ENCODE measurements at regions not wholly inside any gene's neighbourhood (a gene's known extent, or its start where the extent isn't known, plus 50 kb on each side); places are given as distances from the start of the nearest gene placed in this dataset.

- TF ChIP-seq POLR2A (IDR thresholded peaks at IDR 0.05) = no peak
- TF ChIP-seq CTCF (IDR thresholded peaks at IDR 0.05 in 8 of 11, conservative IDR thresholded peaks at IDR 0.05 in 3 of 11) = no peak
- TF ChIP-seq POLR2AphosphoS5 (IDR thresholded peaks at IDR 0.05) = no peak
- Histone ChIP-seq H3K36me3 (no peaks in the 10 kb centered on the region), H3K9me3 (no peaks in the 10 kb centered on the region), H3K27me3 (replicated peaks in 1 of 7) (no peaks in the 10 kb centered on the region), H3K27ac (no peak overlapping the region), H3K4me1 (no peaks in the 10 kb centered on the region), H3K4me3 (no peak overlapping the region)
- intact Hi-C loops (cut with DNase I; ENCODE audit: low total_unique reads) = no loop called here
- DNase-seq = no peak
- WGBS, 5 donors = 67 to 83% (median 77%) methylated on average over 2 of the region's 2 CpGs
Measured at GRCh38 chr7:32256811-32257210, 186.6 kb upstream of the PDE1C start.

GRCh38 chr7:32256376-32256775, 186.2 kb upstream of the PDE1C start:
- Histone ChIP-seq H3K4me1 (no peaks in the 10 kb centered on the region), H3K27me3 (replicated peaks in 1 of 7) (peaks cover 0 to 3% (median 0%) of the 10 kb centered on the region in 7 donors), H3K27ac (no peak overlapping the region), H3K9me3 (no peaks in the 10 kb centered on the region), H3K4me3 (no peak overlapping the region), H3K36me3 (no peaks in the 10 kb centered on the region)
- 57 to 100% (median 79%) methylated on average over 1 to 2 of the region's 2 CpGs for WGBS, 5 donors
- DNase-seq = no peak
- TF ChIP-seq POLR2AphosphoS5 (IDR thresholded peaks at IDR 0.05) = no peak
- no peak for TF ChIP-seq CTCF (IDR thresholded peaks at IDR 0.05 in 8 of 11, conservative IDR thresholded peaks at IDR 0.05 in 3 of 11)
- no peak for TF ChIP-seq POLR2A (IDR thresholded peaks at IDR 0.05)
- intact Hi-C loops (cut with DNase I; ENCODE audit: low total_unique reads) = no loop called here

- H3K27ac ChIP-seq = no peak overlapping the region
- no peaks in the 10 kb centered on the region for H3K4me1 ChIP-seq
- peaks cover 0 to 14% (median 0%) of the 10 kb centered on the region in 7 donors for H3K27me3 ChIP-seq (replicated peaks in 1 of 7)
- 59 to 70% (median 63%) methylated on average over 6 of the region's 6 CpGs for WGBS, 5 donors
- H3K4me3 ChIP-seq = no peak overlapping the region
- TF ChIP-seq POLR2AphosphoS5 (IDR thresholded peaks at IDR 0.05) = no peak
- no peak for TF ChIP-seq POLR2A (IDR thresholded peaks at IDR 0.05)
- TF ChIP-seq CTCF (IDR thresholded peaks at IDR 0.05 in 8 of 11, conservative IDR thresholded peaks at IDR 0.05 in 3 of 11) = no peak
- no peak for DNase-seq
- intact Hi-C loops (cut with DNase I; ENCODE audit: low total_unique reads) = no loop called here
- H3K36me3 ChIP-seq = no peaks in the 10 kb centered on the region
- no peaks in the 10 kb centered on the region for H3K9me3 ChIP-seq
Measured at GRCh38 chr7:32255036-32255435, 184.8 kb upstream of the PDE1C start.

DNA sequence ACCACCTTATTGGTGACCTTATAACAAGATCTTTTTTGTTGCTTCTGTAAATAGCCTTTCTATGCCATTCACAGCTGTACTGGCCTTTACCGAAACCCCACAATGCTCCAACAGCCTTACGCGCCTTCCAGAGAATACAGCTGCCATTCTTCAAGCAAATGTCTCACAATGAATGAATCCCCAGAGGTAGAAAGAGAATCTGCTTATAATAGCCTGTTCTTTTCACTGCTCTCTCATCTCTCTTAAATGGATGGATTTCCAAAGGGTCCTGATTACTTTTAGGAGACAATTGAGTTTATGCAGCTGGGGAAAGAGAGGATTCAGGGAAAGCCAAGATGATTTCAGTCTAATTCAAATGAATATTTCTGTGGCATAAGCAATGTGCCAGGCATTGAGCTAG, 183.1 kb upstream of the PDE1C start:
- DNase-seq = no peak
- intact Hi-C loops (cut with DNase I; ENCODE audit: low total_unique reads) = no loop called here
- TF ChIP-seq CTCF (IDR thresholded peaks at IDR 0.05 in 8 of 11, conservative IDR thresholded peaks at IDR 0.05 in 3 of 11) (no peak), POLR2A (IDR thresholded peaks at IDR 0.05) (no peak), POLR2AphosphoS5 (IDR thresholded peaks at IDR 0.05) (no peak)
- Histone ChIP-seq H3K4me3 (no peak overlapping the region), H3K27ac (no peak overlapping the region), H3K36me3 (no peaks in the 10 kb centered on the region), H3K4me1 (no peaks in the 10 kb centered on the region), H3K27me3 (replicated peaks in 1 of 7) (peaks cover 0 to 21% (median 0%) of the 10 kb centered on the region in 7 donors), H3K9me3 (no peaks in the 10 kb centered on the region)
- 86 to 97% (median 95%) methylated on average over 3 of the region's 3 CpGs for WGBS, 5 donors

All from spleen (tissue), 11 donors.